Endothelial cell of umbilical vein (primary cell): ENCODE measurements at regions not wholly inside any gene's neighbourhood (a gene's known extent, or its start where the extent isn't known, plus 50 kb on each side); places are given as distances from the start of the nearest gene placed in this dataset.

Experiments used
- CTCF ChIP-seq, 2 donors: IDR thresholded peaks; 1 replicate in 1 of 2; 2 replicates in 1 of 2; pipeline ENCODE4 v1.5.1; 2011; ENCODE audit warnings: low read length in 2 of 2, mild to moderate bottlenecking in 2 of 2, moderate library complexity in 2 of 2, control low read depth in 1 of 2, inconsistent platforms in 1 of 2, low read depth in 1 of 2; ENCODE audit not compliant: insufficient read depth in 1 of 2; ENCODE audit errors: extremely low read depth in 1 of 2
- JUN ChIP-seq: IDR thresholded peaks from 2 replicates; pipeline ENCODE4 v1.6.1; 2011; ENCODE audit warnings: borderline replicate concordance, low read depth; ENCODE audit not compliant: insufficient read length, insufficient read depth
- MAX ChIP-seq: IDR thresholded peaks from 2 replicates; pipeline ENCODE4 v1.6.1; 2011; ENCODE audit not compliant: insufficient read depth, insufficient read length
- MYC ChIP-seq: IDR thresholded peaks from one replicate; pipeline ENCODE4 v1.6.1; 2011; ENCODE audit warnings: mild to moderate bottlenecking, low read depth, low read length
- POLR2AphosphoS5 ChIP-seq: IDR thresholded peaks from 2 replicates; pipeline ENCODE4 v1.6.1; 2012; ENCODE audit warnings: low read depth, mild to moderate bottlenecking, control low read depth, low read length, moderate library complexity; ENCODE audit not compliant: insufficient read depth

- TF ChIP-seq CTCF (IDR thresholded peaks at IDR 0.05; ENCODE audit: extremely low read depth in 1 of 2, insufficient read depth in 1 of 2, low read depth in 1 of 2, low read length in 2 of 2) (no peak), MAX (no peak), POLR2AphosphoS5 (no peak), MYC (no peak), JUN (no peak)
Observed at GRCh38 chr2:120503206-120503792, 157.4 kb downstream of the INHBB start.
